ENCODE measurements at regions not wholly inside any gene's neighbourhood (a gene's known extent, or its start where the extent isn't known, plus 50 kb on each side); places are given as distances from the start of the nearest gene placed in this dataset.
"Not testable (repeated sequence)": the region's sequence is repeated elsewhere in the genome, so short reads cannot be mapped to it uniquely, and the experiment has no call there.

- no peak overlapping the region for H3K27ac Mint-ChIP-seq
- H3K36me3 Mint-ChIP-seq, result no peaks in the 10 kb centered on the region
- no peaks in the 10 kb centered on the region for H3K4me1 Mint-ChIP-seq
- no peak overlapping the region for H3K4me3 Mint-ChIP-seq
- peaks cover 0 to 12% (median 2%) of the 10 kb centered on the region in 3 donors for H3K9me3 Mint-ChIP-seq
- no peaks in the 10 kb centered on the region for H3K27me3 Mint-ChIP-seq
Measured at GRCh38 chr6:9040718-9041117, 605.4 kb upstream of the SLC35B3 start.

DNA sequence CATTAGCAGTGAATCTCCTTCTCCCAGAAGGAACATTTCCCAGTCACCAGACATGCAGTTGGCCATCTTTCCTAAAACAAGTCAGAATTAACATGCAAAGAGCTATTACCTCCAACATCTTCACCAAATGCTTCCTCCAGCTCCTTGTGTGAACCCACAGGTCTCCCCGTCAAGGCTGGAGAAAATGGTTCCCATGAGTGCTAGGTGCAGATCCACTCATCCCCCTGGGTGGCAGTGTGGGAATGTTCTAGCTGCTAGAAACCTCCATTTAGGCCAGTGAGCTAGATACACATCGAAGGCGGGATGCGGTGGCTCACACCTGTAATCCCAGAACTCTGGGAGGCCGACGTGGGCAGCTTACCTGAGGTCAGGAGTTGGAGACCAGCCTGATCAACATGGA is 603.9 kb upstream of the SLC35B3 start:
- no peaks in the 10 kb centered on the region for H3K36me3 Mint-ChIP-seq
- H3K4me3 Mint-ChIP-seq, result no peak overlapping the region
- no peaks in the 10 kb centered on the region for H3K27me3 Mint-ChIP-seq
- no peaks in the 10 kb centered on the region for H3K4me1 Mint-ChIP-seq
- H3K27ac Mint-ChIP-seq, result no peak overlapping the region
- peaks cover 0 to 12% (median 2%) of the 10 kb centered on the region in 3 donors for H3K9me3 Mint-ChIP-seq

GRCh38 chr6:9028086-9028485 is 592.7 kb upstream of the SLC35B3 start:
- no peaks in the 10 kb centered on the region for H3K4me1 Mint-ChIP-seq
- no peaks in the 10 kb centered on the region for H3K27me3 Mint-ChIP-seq
- peaks cover 0 to 4% (median 0%) of the 10 kb centered on the region in 3 donors for H3K9me3 Mint-ChIP-seq
- no peak overlapping the region for H3K27ac Mint-ChIP-seq
- no peaks in the 10 kb centered on the region for H3K36me3 Mint-ChIP-seq
- H3K4me3 Mint-ChIP-seq, result no peak overlapping the region

DNA sequence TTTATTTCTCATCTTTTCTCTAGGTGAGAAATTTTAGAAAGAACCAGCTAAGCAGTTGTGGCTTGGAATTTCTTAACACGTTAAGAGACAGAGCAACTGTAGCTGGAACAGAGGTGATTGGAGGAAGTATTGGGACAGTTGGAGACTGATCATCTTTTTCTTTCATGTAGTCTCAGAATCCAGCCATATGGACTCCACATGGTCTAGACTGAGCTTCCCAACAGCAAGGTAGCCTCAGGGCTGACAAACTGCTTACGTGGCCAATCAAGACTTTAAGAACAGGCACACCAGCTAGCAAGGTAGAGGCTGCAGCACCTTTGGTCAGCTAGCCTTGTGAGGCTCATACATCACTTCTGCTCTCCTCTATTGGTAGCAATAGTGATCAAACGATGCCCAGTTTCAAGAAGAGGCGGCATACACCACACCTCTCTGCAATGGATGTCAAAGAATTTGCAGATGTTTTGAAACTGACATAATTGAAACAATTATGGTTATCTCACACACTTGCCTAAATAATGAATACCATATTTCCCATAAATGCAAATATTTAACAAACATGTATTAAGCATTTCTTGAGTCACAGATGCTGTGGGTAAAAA is 590.5 kb upstream of the SLC35B3 start:
- peaks cover 0 to 4% (median 3%) of the 10 kb centered on the region in 3 donors for H3K9me3 Mint-ChIP-seq
- H3K27me3 Mint-ChIP-seq, result no peaks in the 10 kb centered on the region
- no peaks in the 10 kb centered on the region for H3K4me1 Mint-ChIP-seq
- H3K4me3 Mint-ChIP-seq, result no peak overlapping the region
- H3K36me3 Mint-ChIP-seq, result no peaks in the 10 kb centered on the region
- H3K27ac Mint-ChIP-seq, result no peak overlapping the region

DNA sequence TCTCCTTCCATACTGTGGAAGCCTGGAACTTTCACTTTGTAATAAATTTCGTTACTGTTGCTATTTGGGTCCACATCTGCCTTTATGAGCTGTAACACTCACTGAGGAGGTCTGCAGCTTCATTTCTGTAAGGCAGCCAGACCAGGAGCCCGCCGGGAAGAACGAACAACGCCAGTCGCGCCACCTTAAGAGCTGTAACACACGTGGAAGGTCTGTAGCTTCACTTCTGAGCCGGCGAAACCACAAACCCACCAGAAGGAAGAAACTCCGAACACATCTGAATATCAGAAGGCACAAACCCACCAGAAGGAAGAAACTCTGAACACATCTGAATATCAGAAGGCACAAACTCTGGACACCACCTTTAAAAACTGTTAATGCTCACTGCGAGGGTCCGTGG is 589.9 kb upstream of the SLC35B3 start:
- Mint-ChIP-seq H3K4me3 (peak overlapping the region in 1 of 4 donors; percentile 58), H3K27ac (no peak overlapping the region), H3K27me3 (no peaks in the 10 kb centered on the region), H3K9me3 (peaks cover 0 to 4% (median 3%) of the 10 kb centered on the region in 3 donors), H3K4me1 (no peaks in the 10 kb centered on the region), H3K36me3 (no peaks in the 10 kb centered on the region)

DNA sequence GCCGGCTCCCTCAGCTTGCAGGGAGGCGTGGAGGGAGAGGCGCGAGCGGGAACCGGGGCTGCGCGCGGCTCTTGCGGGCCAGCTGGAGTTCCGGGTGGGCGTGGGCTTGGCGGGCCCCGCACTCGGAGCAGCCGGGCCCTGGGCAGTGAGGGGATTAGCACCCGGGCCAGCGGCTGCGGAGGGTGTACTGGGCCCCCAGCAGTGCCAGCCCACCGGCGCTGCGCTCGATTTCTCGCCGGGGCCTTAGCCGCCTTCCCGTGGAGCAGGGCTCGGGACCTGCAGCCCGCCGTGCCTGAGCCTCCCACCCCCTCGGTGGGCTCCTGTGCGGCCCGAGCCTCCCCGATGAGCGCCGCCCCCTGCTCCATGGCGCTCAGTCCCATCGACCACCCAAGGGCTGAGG is 588.9 kb upstream of the SLC35B3 start:
- not testable (repeated sequence) for H3K36me3 Mint-ChIP-seq, H3K9me3 Mint-ChIP-seq, H3K4me3 Mint-ChIP-seq, H3K27me3 Mint-ChIP-seq, H3K27ac Mint-ChIP-seq, H3K4me1 Mint-ChIP-seq

- no peaks in the 10 kb centered on the region for H3K27me3 Mint-ChIP-seq
- peaks cover 0 to 4% (median 3%) of the 10 kb centered on the region in 3 donors for H3K9me3 Mint-ChIP-seq
- H3K4me3 Mint-ChIP-seq, result no peak overlapping the region
- H3K36me3 Mint-ChIP-seq, result no peaks in the 10 kb centered on the region
- no peak overlapping the region for H3K27ac Mint-ChIP-seq
- no peaks in the 10 kb centered on the region for H3K4me1 Mint-ChIP-seq
Measured at GRCh38 chr6:9020001-9020400, 584.7 kb upstream of the SLC35B3 start.

- no peak overlapping the region for H3K4me3 Mint-ChIP-seq
- no peaks in the 10 kb centered on the region for H3K36me3 Mint-ChIP-seq
- H3K9me3 Mint-ChIP-seq, result peaks cover 0 to 7% (median 5%) of the 10 kb centered on the region in 3 donors
- no peaks in the 10 kb centered on the region for H3K4me1 Mint-ChIP-seq
- no peak overlapping the region for H3K27ac Mint-ChIP-seq
- H3K27me3 Mint-ChIP-seq, result no peaks in the 10 kb centered on the region
Measured at GRCh38 chr6:9009931-9010330, 574.6 kb upstream of the SLC35B3 start.

- Mint-ChIP-seq H3K9me3 (peaks cover 0 to 7% (median 5%) of the 10 kb centered on the region in 3 donors), H3K4me1 (no peaks in the 10 kb centered on the region), H3K27ac (no peak overlapping the region), H3K27me3 (no peaks in the 10 kb centered on the region), H3K4me3 (no peak overlapping the region), H3K36me3 (no peaks in the 10 kb centered on the region)
Measured at GRCh38 chr6:9007027-9007426, 571.7 kb upstream of the SLC35B3 start.

GRCh38 chr6:9002833-9003232 is 567.5 kb upstream of the SLC35B3 start:
- Mint-ChIP-seq H3K4me1 (no peaks in the 10 kb centered on the region), H3K27me3 (no peaks in the 10 kb centered on the region), H3K9me3 (peaks cover 0 to 5% (median 0%) of the 10 kb centered on the region in 3 donors), H3K4me3 (no peak overlapping the region), H3K27ac (no peak overlapping the region), H3K36me3 (no peaks in the 10 kb centered on the region)

DNA sequence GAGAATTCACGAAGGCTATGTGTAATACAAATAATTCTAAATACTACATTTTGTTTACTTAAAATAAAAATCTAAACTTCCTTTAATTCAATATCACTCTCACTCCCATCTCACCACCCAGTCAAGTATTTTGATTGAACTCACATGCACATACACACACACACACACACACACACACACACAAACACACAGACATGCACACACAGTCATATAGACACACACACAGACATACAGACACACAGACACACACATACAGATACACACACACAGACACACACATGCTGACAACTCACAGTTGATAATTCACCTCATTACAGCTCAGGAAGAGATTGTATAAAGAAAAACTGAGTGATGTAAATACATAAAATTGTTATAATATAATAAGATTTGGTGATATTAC is 559.8 kb upstream of the SLC35B3 start:
- H3K27me3 Mint-ChIP-seq, result peaks cover 1% of the 10 kb centered on the region
- H3K4me1 Mint-ChIP-seq, result no peaks in the 10 kb centered on the region
- peaks cover 0 to 2% (median 2%) of the 10 kb centered on the region in 3 donors for H3K9me3 Mint-ChIP-seq
- no peak overlapping the region for H3K4me3 Mint-ChIP-seq
- peaks cover 1% of the 10 kb centered on the region for H3K36me3 Mint-ChIP-seq
- no peak overlapping the region for H3K27ac Mint-ChIP-seq

- Mint-ChIP-seq H3K27me3 (peaks cover 3% of the 10 kb centered on the region), H3K4me1 (no peaks in the 10 kb centered on the region)
Measured at GRCh38 chr6:8993111-8993510, 557.8 kb upstream of the SLC35B3 start.

DNA sequence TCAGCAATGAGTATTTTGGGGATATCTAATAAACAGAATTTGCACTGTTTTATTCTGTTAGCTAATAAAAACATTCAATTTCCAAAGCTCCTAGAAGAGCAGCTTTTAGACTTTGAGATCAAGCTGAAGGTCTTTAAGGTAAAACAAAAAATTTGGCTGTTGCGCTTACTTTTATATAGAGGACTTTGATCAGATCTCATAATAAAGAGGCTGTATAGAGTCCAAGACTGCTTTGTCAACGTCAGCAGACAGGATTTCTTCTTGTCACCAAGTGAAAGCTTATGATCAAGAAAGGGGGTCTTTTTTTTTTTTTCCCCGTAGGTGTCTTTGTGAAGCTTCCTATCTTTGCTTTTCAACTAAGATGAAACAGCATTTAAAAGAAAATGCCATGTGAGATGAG is 556.5 kb upstream of the SLC35B3 start:
- Mint-ChIP-seq H3K27me3 (peaks cover 9% of the 10 kb centered on the region), H3K4me3 (no peak overlapping the region), H3K9me3 (peaks cover 0 to 2% (median 0%) of the 10 kb centered on the region in 3 donors), H3K27ac (no peak overlapping the region), H3K36me3 (peaks cover 1% of the 10 kb centered on the region), H3K4me1 (no peaks in the 10 kb centered on the region)

More at GRCh38 chr6:8993111-8993510, 557.8 kb upstream of the SLC35B3 start:
- Mint-ChIP-seq H3K27ac (no peak overlapping the region), H3K4me3 (no peak overlapping the region), H3K9me3 (peaks cover 0 to 2% (median 2%) of the 10 kb centered on the region in 3 donors), H3K36me3 (peaks cover 1% of the 10 kb centered on the region)

GRCh38 chr6:8990075-8990474 is 554.7 kb upstream of the SLC35B3 start:
- H3K27ac Mint-ChIP-seq, result no peak overlapping the region
- H3K27me3 Mint-ChIP-seq, result peaks cover 9% of the 10 kb centered on the region
- no peak overlapping the region for H3K4me3 Mint-ChIP-seq
- H3K36me3 Mint-ChIP-seq, result no peaks in the 10 kb centered on the region
- H3K9me3 Mint-ChIP-seq, result peaks cover 0 to 3% (median under 1%) of the 10 kb centered on the region in 3 donors
- no peaks in the 10 kb centered on the region for H3K4me1 Mint-ChIP-seq

DNA sequence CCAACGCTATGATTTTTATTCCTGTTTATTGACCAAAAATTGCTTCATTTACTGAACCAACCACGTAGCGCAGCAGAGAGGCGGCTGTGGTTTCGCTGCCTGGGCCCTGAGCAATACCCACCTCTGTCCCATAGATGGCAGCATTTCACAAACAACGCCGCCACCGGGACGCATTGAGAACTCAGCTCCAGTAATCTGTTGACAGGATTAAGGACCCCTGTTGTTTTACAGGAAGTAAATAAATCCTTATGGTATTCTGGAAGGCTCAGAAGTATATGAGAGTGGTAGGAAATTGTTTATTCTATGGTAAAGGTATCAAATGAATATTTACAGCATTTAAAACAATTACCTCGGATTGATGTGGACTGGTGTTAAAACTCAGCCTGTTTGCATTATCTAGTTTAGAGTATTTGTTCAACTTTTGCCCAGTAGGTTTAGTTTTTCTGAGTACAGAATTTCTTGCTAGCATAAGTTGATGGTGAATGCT is 547.9 kb upstream of the SLC35B3 start:
- Mint-ChIP-seq H3K4me3 (no peak overlapping the region), H3K36me3 (no peaks in the 10 kb centered on the region), H3K27me3 (peaks cover 8% of the 10 kb centered on the region), H3K9me3 (peaks cover 0 to 3% (median 3%) of the 10 kb centered on the region in 3 donors), H3K27ac (no peak overlapping the region), H3K4me1 (peaks cover 0 to 1% (median 0%) of the 10 kb centered on the region in 3 donors)

- peaks cover 0 to 5% (median 3%) of the 10 kb centered on the region in 3 donors for H3K9me3 Mint-ChIP-seq
- no peak overlapping the region for H3K27ac Mint-ChIP-seq
- H3K4me3 Mint-ChIP-seq, result no peak overlapping the region
- H3K27me3 Mint-ChIP-seq, result peaks cover 6% of the 10 kb centered on the region
- H3K36me3 Mint-ChIP-seq, result no peaks in the 10 kb centered on the region
- H3K4me1 Mint-ChIP-seq, result peaks cover 0 to 1% (median 0%) of the 10 kb centered on the region in 3 donors
Measured at GRCh38 chr6:8982668-8983067, 547.3 kb upstream of the SLC35B3 start.
